ENCODE measurements at regions not wholly inside any gene's neighbourhood (a gene's known extent, or its start where the extent isn't known, plus 50 kb on each side); places are given as distances from the start of the nearest gene placed in this dataset.

- DNase-seq: no peak
These were observed 186.7 kb upstream of the CDIN1 start for GRCh38 chr15:36392676-36393266.

DNA sequence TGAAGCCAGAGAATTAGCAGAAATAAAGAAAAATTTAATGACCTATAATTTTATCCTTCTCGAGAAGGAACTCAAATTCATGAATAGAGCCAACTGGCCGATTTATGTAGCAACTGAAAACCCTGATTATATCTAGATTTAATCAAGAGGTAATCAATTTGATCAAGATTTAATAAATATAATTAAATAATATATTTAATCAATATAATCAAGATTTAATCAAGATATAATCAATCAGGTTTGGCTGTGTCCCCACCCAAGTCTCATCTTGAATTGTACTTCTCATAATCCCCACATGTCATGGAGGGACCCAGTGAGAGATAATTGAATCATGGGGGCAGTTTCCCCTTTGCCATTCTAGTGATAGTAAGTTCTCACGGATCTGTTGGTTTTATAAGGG is 181.2 kb upstream of the CDIN1 start:
- DNase-seq: no peak

DNA sequence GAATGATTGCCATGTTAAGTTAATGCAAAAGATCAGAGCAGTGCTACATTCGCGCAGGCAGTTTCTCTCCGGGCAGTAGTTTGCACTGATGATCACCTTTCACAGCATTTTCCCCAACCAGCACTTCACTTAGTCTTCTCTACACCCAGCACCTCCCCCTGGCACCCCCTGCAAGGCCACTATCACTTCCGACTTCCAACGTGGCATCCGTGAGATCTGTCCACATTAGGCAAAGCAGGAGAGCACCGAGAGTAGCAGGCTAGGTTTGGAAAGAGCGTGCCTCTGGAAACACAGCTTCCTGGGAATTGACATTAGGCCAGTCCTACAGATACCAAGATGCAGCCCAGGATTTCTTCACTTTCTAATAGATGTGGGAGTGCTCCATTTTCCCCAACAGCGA is 180.2 kb upstream of the CDIN1 start:
- DNase-seq: no peak

GRCh38 chr15:36400936-36401585 is 178.4 kb upstream of the CDIN1 start:
- no peak for DNase-seq

DNA sequence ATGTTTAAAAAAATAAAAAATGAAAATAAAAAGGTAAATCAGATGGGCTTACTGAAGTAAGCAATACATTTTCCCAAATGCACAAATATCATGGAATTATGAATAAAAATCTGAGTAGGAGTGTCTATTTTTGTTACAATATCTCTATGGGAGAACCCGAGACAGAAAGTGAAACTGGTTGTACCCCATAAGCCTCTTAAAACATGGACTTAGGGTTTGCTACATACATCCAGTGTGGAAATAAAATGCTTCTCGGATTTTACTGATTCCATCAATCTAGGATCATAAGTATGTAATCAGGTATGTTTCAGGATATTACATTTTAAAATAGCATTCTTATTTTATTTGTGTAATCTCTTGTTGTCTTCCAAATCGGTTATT is 177.8 kb upstream of the CDIN1 start:
- no peak for DNase-seq

DNA sequence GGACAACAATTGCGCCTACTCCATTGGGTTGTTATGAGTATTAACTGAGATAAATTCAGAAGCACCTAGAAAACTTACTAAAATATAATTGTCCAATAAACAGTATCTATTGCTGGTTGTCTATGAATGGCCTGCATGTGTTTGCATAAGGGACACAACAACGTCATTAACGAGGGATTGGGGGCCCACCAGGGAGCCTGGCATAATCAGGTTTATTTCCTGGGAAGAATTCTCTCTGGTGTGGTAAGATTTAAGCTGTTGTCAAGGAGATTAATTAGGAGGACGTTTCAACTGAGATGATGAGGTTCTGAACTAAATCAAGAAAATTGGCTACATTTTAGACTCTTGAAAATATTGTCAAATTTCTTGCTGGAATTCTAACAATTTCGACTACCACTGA is 176.1 kb upstream of the CDIN1 start:
- no peak for DNase-seq

DNA sequence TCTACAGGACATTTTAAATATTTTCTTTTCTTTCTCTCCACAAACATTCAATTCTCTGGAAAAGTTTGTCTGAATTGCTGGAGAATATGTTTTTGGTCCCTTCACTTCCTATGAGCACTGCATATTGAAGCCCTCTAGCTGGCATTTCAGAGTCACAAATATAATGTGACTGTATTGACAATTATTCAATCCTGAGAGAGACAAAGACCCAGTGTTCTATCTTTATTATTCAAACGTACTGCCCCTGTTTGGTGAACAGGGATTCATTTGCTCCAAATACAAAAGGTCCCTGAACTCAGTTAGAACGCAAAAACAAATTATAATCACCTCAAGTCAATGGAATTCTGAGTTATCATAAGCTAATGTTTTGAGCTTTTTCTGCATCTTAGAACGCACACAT is 173.1 kb upstream of the CDIN1 start:
- DNase-seq: no peak

- no peak for DNase-seq
These were observed 172.5 kb upstream of the CDIN1 start for GRCh38 chr15:36406911-36407310.

GRCh38 chr15:36407647-36408046 is 171.8 kb upstream of the CDIN1 start:
- DNase-seq: peak in 1 of 3 donors; percentile 72

DNA sequence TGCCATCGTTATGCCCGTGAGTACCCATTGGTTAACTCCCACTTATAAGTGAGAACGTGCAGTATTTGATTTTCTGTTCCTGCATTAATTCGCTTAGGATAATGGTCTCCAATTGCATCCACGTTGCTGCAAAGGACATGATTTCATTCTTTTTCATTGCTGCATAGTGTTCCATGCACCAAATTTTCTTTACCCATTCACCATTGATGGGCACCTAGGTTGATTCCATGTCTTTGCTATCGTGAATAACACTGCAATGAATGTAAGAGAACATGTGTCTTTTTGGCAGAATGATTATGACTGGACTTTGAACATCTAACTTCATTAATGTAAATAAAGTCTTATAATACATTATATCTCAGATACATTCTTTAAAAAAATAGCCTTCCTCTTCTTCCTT is 169.6 kb upstream of the CDIN1 start:
- DNase-seq: no peak

DNA sequence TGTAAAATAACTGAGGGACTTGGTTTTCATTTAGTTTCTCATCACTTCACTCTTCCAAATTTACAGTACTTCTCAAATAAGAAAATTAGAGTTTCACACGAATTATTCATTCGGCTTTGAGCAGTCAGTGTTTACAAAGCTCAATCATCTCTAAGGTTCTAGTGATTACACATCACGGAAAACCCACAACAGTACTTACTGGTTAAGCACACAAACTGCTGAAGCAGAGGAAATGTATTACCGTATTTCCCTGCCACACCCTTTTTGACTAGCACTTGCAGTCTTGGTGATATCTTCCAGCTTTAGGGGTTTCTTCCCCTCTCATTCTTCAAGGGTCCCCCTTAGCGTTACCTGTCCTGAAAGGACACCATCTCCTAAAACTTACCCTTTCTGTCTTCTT is 164.8 kb upstream of the CDIN1 start:
- DNase-seq: no peak

- peak in 1 of 3 donors; percentile 25 for DNase-seq
These were observed 163.8 kb upstream of the CDIN1 start for GRCh38 chr15:36415643-36416042.

GRCh38 chr15:36422631-36423030 is 156.8 kb upstream of the CDIN1 start:
- DNase-seq: no peak

GRCh38 chr15:36426691-36427090 is 152.7 kb upstream of the CDIN1 start:
- DNase-seq: no peak

DNA sequence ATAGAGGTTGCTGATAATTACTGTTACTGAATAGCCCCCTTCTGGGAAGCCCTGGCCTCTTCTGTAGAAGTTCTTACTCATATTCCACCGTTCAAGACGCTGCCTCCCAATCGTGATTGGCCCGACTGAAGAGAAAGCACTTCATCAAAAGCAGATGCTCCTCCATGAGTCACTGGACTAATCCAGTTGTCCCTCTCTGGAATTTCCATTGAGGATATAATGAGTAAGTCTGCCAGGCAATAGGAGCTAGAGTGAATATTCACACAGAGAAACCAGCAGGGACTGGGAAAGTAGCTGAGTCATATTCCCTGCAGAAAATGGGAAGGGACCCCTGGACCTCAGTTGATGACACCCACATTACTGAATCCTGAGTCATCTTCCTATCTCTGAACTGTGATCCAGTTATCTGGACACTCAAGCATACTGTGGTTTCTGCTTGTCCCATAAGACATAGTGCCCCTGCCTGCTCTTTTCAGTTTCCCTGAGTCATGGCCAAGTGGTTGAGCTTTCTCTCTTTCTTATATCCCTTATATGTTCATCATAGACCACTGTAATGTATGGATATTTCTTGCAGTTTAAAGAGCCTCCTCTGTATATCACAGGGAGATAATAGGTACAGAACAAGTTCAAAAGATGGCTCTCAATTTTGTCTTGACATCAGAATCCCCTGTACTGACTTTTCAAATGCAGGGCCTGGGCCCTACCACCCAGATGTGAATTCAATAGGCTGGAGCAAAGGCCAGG is 151.2 kb upstream of the CDIN1 start:
- DNase-seq: peak; percentile 7 to 99 (median 31)

- DNase-seq: no peak
These were observed 149.7 kb upstream of the CDIN1 start for GRCh38 chr15:36429707-36430106.

- DNase-seq: no peak
These were observed 149.1 kb upstream of the CDIN1 start for GRCh38 chr15:36430280-36430679.

DNA sequence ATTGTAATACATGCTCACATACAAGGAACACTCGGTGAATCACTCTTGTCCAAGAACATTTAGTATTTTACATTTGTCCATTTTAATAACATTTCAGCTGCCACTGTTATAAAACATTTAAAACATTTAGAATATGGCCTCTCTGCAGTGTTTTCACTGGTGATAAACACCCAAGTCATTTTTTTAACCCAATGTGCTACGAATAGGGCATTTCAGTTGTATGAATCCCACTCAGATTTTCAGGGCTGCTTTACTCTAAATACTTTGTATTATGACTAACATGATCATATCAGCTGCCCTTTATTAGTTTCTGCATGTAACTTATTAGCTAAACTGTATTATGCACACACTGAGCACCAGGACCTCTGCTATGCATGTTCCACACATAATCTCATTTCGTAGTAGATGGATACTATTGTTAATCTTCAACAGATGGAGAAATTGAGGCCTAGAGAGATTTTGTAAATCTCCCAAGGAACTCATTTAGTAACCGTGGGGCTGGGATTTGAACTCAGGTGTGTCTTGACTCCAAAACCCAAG is 148.6 kb upstream of the CDIN1 start:
- no peak for DNase-seq

DNA sequence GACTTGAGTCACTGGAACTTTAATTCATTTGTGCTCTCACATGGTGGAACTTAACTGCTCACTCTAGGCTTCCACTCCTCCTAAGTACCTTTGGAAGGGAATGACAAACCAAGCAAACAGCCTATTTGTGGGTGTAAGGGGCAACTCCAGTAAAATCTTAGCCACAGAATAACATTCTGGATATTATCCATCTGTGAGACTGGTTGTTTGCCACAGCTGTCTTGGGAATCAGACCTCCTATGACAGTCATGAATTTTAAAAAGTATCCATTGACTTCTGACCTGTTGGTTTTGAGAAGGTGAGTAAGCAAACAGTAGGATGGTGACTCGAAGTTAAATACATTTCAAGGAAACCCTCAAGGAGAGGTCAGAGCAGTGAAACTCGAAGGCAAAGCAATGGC is 147.3 kb upstream of the CDIN1 start:
- DNase-seq: peak in 1 of 3 donors; percentile 52

DNA sequence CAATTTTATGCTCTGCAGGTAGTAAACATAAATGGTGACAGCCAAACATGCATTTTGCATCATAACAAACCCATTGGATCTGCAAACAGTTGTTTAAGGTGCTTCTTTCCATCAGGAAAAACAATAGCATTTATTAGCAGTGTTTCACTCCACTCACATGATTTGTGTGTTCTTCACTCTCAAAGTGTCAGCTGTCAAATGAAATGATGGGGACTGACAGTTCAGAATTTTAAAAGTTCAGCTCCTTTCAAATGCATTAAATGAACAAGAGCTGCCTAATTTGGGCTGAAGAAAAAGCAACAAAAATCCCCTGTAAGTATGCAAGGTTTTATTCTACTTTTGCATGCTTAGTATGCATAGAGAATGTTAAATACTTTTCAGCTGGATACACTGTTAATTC is 145.2 kb upstream of the CDIN1 start:
- DNase-seq: no peak

DNA sequence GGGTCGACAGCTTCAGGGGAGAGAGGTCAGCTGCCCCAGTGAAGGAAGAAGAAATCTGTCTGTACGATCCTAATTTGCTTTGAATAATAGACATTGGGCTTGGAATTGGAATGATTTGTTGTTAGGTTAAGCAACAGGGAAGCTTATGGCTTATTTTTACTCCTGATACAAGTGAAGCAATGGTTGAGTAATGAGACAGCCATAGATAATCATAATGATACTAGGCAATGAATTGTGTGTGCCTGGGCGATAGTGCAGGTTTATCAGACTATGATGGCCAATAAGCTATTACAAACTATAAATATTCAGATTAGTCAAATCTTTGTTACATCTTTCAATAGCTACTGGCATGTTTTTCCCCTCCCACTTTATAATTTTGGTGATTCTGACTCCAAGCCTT is 140.9 kb upstream of the CDIN1 start:
- no peak for DNase-seq

DNA sequence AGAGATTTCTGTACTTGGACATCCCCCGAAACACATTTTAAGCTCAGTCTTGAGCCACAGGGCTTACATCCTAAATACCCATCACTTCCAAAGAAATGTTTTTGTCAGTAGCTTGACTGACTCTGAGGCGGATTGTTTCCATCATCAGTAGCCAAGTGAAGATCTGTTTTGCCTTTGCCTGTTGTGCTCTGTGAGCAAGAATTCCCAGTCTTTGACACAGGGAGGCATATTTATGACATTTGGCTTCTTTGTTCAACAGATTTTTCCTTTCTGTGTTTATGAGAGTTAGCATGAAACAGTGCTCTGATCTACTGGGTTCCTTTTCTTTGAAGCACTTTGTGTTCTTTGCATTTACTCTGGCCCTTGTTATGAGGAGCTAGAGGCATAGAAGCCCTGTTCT is 132.1 kb upstream of the CDIN1 start:
- peak in 1 of 3 donors; percentile 22 for DNase-seq

GRCh38 chr15:36448418-36448817 is 131.0 kb upstream of the CDIN1 start:
- DNase-seq: no peak

Measured in muscle of back (tissue), 3 donors.